IMR-90 (cell line): ENCODE measurements at regions not wholly inside any gene's neighbourhood (a gene's known extent, or its start where the extent isn't known, plus 50 kb on each side); places are given as distances from the start of the nearest gene placed in this dataset.

Source experiments
- ATAC-seq: fragments of 200-7000 bp; cut with Tn5 transposase; 2 replicates; pipeline ENCODE4 v1.9.1; 2020; ENCODE audit warnings: low read depth, mild to moderate bottlenecking, moderate library complexity
- BruUV-seq: library from RNA; stranded (reverse); fragments of 400-500 nt; replicated peaks from 2 replicates; lab custom pipeline; 2021; lab: Mats Ljungman, UMichigan
- CTCF ChIA-PET: fragments of 300-600 bp; formaldehyde crosslinking; extraction: SDS; loops from one replicate; lab custom pipeline; 2021; ENCODE audit warnings: antibody characterized with exemption; lab: Yijun Ruan, JAX
- POLR2A ChIA-PET: fragments of 300-600 bp; sonication (Branson Sonifier 250); formaldehyde crosslinking; loops from one replicate; lab custom pipeline; 2022; ENCODE audit warnings: antibody characterized with exemption; ENCODE audit not compliant: unreplicated experiment; lab: Charles Lee
- DNase-seq: peaks from one replicate; pipeline ENCODE4 v3.0.0; 2013
- H2AFZ ChIP-seq: replicated peaks from 2 replicates; pipeline ENCODE3; 2013; ENCODE audit warnings: low read length, mild to moderate bottlenecking; ENCODE audit not compliant: poor library complexity
- H2AK5ac ChIP-seq: 2 replicates; pipeline ENCODE4 v1.6.1; 2013; ENCODE audit warnings: low read depth, low read length, inconsistent platforms
- H2AK9ac ChIP-seq: replicated peaks from 2 replicates; pipeline ENCODE3; 2013; ENCODE audit warnings: mild to moderate bottlenecking, low read depth, low read length, moderate library complexity; ENCODE audit not compliant: poor library complexity
- H2BK120ac ChIP-seq: 2 replicates; pipeline ENCODE4 v1.6.1; 2013; ENCODE audit warnings: low read depth, low read length, inconsistent platforms
- H2BK15ac ChIP-seq: 3 replicates; pipeline ENCODE4 v1.6.1; 2013; ENCODE audit warnings: low read depth, low read length, inconsistent platforms
- H2BK20ac ChIP-seq: 2 replicates; pipeline ENCODE4 v1.6.1; 2013; ENCODE audit warnings: low read depth, mild to moderate bottlenecking, inconsistent platforms, low read length, moderate library complexity
- H2BK5ac ChIP-seq: 2 replicates; pipeline ENCODE4 v1.6.1; 2013; ENCODE audit warnings: mild to moderate bottlenecking, low read depth, low read length, inconsistent platforms; ENCODE audit not compliant: poor library complexity, severe bottlenecking
- H3K14ac ChIP-seq: replicated peaks from 2 replicates; pipeline ENCODE4 v1.6.1; 2013; ENCODE audit warnings: low read depth, low read length, inconsistent platforms
- H3K18ac ChIP-seq: 2 replicates; pipeline ENCODE4 v1.6.1; 2013; ENCODE audit warnings: low read depth, low read length, control low read depth
- H3K23ac ChIP-seq: 2 replicates; pipeline ENCODE4 v1.6.1; 2013; ENCODE audit warnings: low read depth, low read length, inconsistent platforms
- H3K27ac ChIP-seq: 2 replicates; pipeline ENCODE4 v1.5.1; 2013; ENCODE audit warnings: mild to moderate bottlenecking, control low read depth, low read length; ENCODE audit not compliant: insufficient read depth
- H3K27me3 ChIP-seq: 2 replicates; pipeline ENCODE4 v1.6.1; 2013; ENCODE audit warnings: low read length; ENCODE audit not compliant: control insufficient read depth, insufficient read depth
- H3K36me3 ChIP-seq: 2 replicates; pipeline ENCODE4 v1.6.1; 2013; ENCODE audit warnings: low read length, mixed read lengths; ENCODE audit not compliant: control insufficient read depth, insufficient read depth
- H3K4ac ChIP-seq: 2 replicates; pipeline ENCODE4 v1.6.1; 2013; ENCODE audit warnings: low read depth, low read length, inconsistent platforms
- H3K4me1 ChIP-seq: 2 replicates; pipeline ENCODE4 v1.6.1; 2013; ENCODE audit warnings: low read length, mixed read lengths; ENCODE audit not compliant: control insufficient read depth, insufficient read depth
- H3K4me2 ChIP-seq: 2 replicates; pipeline ENCODE4 v1.6.1; 2013; ENCODE audit warnings: low read depth, mild to moderate bottlenecking, control low read depth, low read length, moderate library complexity
- H3K4me3 ChIP-seq: 2 replicates; pipeline ENCODE4 v1.5.1; 2013; ENCODE audit warnings: low read depth, mild to moderate bottlenecking, control low read depth, low read length, moderate library complexity; ENCODE audit not compliant: insufficient read depth
- H3K56ac ChIP-seq: 2 replicates; pipeline ENCODE4 v1.6.1; 2013; ENCODE audit warnings: low read length, inconsistent platforms; ENCODE audit not compliant: insufficient read depth; ENCODE audit errors: extremely low read depth
- H3K79me1 ChIP-seq, 2 experiments: 2 replicates each; pipeline ENCODE4 v1.6.1; 2013; ENCODE audit warnings: low read length in 2 of 2, inconsistent platforms in 1 of 2, low read depth in 1 of 2
- H3K9ac ChIP-seq: 2 replicates; pipeline ENCODE4 v1.6.1; 2013; ENCODE audit warnings: low read depth, low read length, control low read depth
- H3K9me1 ChIP-seq: 2 replicates; pipeline ENCODE4 v1.6.1; 2013; ENCODE audit warnings: low read length, inconsistent platforms; ENCODE audit not compliant: insufficient read depth
- H3K9me3 ChIP-seq: 2 replicates; pipeline ENCODE4 v1.6.1; 2013; ENCODE audit warnings: low read length; ENCODE audit not compliant: control insufficient read depth, insufficient read depth
- H4K20me1 ChIP-seq: 2 replicates; pipeline ENCODE4 v1.6.1; 2013; ENCODE audit warnings: low read length, inconsistent platforms; ENCODE audit not compliant: insufficient read depth
- H4K5ac ChIP-seq: 2 replicates; pipeline ENCODE4 v1.6.1; 2013; ENCODE audit warnings: mild to moderate bottlenecking, low read depth, low read length, control low read depth
- H4K8ac ChIP-seq, 2 experiments: 2 replicates each; pipeline ENCODE4 v1.6.1; 2013; ENCODE audit warnings: low read depth in 2 of 2, low read length in 2 of 2, control low read depth in 1 of 2, inconsistent platforms in 1 of 2
- H4K91ac ChIP-seq: 2 replicates; pipeline ENCODE4 v1.6.1; 2013; ENCODE audit warnings: low read depth, low read length, inconsistent platforms; ENCODE audit not compliant: insufficient read depth
- CHD1 ChIP-seq: IDR thresholded peaks from 2 replicates; pipeline ENCODE4 v1.6.1; 2012; ENCODE audit warnings: low read depth, low read length, improper control_type of control experiment
- MXI1 ChIP-seq: IDR thresholded peaks from 2 replicates; pipeline ENCODE4 v1.6.1; 2012; ENCODE audit warnings: low read depth, mild to moderate bottlenecking, low read length, moderate library complexity, borderline replicate concordance
- WGBS, 2 experiments: methylation state at CpG; one replicate each; pipeline versions ENCODE4 v1.1.5 to v1.1.7; 2013; ENCODE audit warnings: missing lambda C conversion rate in 2 of 2; ENCODE audit not compliant: insufficient read length in 1 of 2; ENCODE audit errors: extremely low coverage in 2 of 2; 5-methylcytosine and 5-hydroxymethylcytosine counted together
- dilution Hi-C: fragments of 300-500 bp; cut with HindIII; formaldehyde crosslinking; loops from one replicate; pipeline ENCODE4 v1.14.3; 2018; ENCODE audit warnings: low sequenced_read_pairs; ENCODE audit not compliant: unreplicated experiment
- in situ Hi-C: fragments of 300-500 bp; cut with MboI; formaldehyde crosslinking; loops from 3 replicates; pipeline ENCODE4 v1.14.3; 2019; ENCODE audit warnings: low sequenced_read_pairs, inconsistent platforms, mixed read lengths
- intact Hi-C: fragments of 100-400 bp; cut with micrococcal nuclease; formaldehyde crosslinking; loops from 2 replicates; pipeline ENCODE4 v1.10.0; 2022

DNA sequence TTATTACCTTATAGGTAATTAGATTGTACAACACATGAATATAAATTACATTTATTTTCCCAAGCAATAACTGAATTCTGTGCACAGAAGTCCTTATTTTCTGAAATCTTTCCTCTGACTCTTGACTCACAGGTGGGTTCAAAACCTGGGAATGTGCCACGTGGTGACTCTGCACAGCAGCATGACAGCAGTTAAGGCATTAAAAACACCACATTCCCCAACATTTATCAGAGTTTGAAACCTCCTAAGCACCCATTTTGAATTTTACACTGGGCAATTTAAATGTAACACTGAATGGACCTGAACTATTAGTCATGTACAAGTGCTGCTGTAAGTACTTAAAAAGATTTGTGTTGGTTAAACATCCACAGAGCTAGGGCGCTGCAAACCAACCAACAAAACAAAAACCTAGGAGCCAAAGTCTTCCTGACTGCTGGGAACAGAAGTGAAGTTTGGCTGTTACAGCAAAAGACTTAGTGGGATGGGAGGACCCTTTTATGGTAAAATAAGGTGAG, 480.6 kb upstream of the CXADR start:
- Histone ChIP-seq H3K14ac (no peak overlapping the region), H3K27me3 (no peaks in the 10 kb centered on the region), H4K8ac (no peak overlapping the region), H4K20me1 (no peaks in the 10 kb centered on the region), H3K9me3 (no peaks in the 10 kb centered on the region), H2BK5ac (no peak overlapping the region), H3K4me3 (no peak overlapping the region), H3K4ac (no peak overlapping the region), H4K5ac (no peak overlapping the region), H2BK20ac (no peak overlapping the region), H2BK120ac (no peak overlapping the region), H3K9me1 (no peaks in the 10 kb centered on the region), H2AK5ac (no peak overlapping the region), H3K27ac (no peak overlapping the region), H2AFZ (no peak overlapping the region), H2BK15ac (no peak overlapping the region), H3K4me1 (no peaks in the 10 kb centered on the region), H3K56ac (no peak overlapping the region), H3K36me3 (no peaks in the 10 kb centered on the region), H2AK9ac (no peak overlapping the region), H3K4me2 (no peak overlapping the region), H3K9ac (no peak overlapping the region), H3K23ac (no peak overlapping the region), H3K18ac (no peak overlapping the region), H3K79me1 (no peaks in the 10 kb centered on the region), H4K91ac (no peak overlapping the region)
- in situ Hi-C loops (no loop called here), dilution Hi-C loops (no loop called here), intact Hi-C loops (no loop called here)
- BruUV-seq = no TSS peak
- WGBS, 2 experiments = no CpG with 5 or more reads among the region's 2 CpGs
- CTCF ChIA-PET = no interaction called here
- TF ChIP-seq MXI1 (no peak), CHD1 (no peak)
- no peak for DNase-seq
- POLR2A ChIA-PET = no interaction called here
- no peak for ATAC-seq
